DOHH2 (cell line): ENCODE measurements at regions not wholly inside any gene's neighbourhood (a gene's known extent, or its start where the extent isn't known, plus 50 kb on each side); places are given as distances from the start of the nearest gene placed in this dataset.
"Not testable (repeated sequence)": the region's sequence is repeated elsewhere in the genome, so short reads cannot be mapped to it uniquely, and the experiment has no call there.

Experiments used
- H3F3A ChIP-seq: fragments of 200-600 bp; sonication (generic), shearing (Covaris generic); 2 replicates; pipeline ENCODE4 v1.6.0; 2016; ENCODE audit warnings: antibody characterized with exemption, mild to moderate bottlenecking; ENCODE audit not compliant: control insufficient read depth, insufficient read depth
- H3K27ac ChIP-seq: fragments of 200-600 bp; sonication (generic); 2 replicates; pipeline ENCODE4 v1.5.1; 2014; ENCODE audit warnings: low read depth, mild to moderate bottlenecking, low read length, moderate library complexity
- H3K27me3 ChIP-seq: fragments of 200-600 bp; sonication (generic); 2 replicates; pipeline ENCODE4 v1.6.1; 2014; ENCODE audit warnings: mild to moderate bottlenecking, low read length, mixed read lengths; ENCODE audit not compliant: control insufficient read depth
- H3K36me3 ChIP-seq: fragments of 200-600 bp; sonication (generic); 2 replicates; pipeline ENCODE4 v1.6.1; 2014; ENCODE audit warnings: mild to moderate bottlenecking, low read length, moderate library complexity, mixed read lengths; ENCODE audit not compliant: control insufficient read depth
- H3K4me1 ChIP-seq: fragments of 200-600 bp; sonication (generic); 2 replicates; pipeline ENCODE4 v1.6.1; 2014; ENCODE audit warnings: mild to moderate bottlenecking, low read length, mixed read lengths; ENCODE audit not compliant: control insufficient read depth
- H3K4me2 ChIP-seq: fragments of 200-600 bp; sonication (generic); 2 replicates; pipeline ENCODE4 v1.6.0; 2014; ENCODE audit warnings: mild to moderate bottlenecking, low read length, moderate library complexity
- H3K4me3 ChIP-seq: fragments of 200-600 bp; sonication (generic); 2 replicates; pipeline ENCODE4 v1.5.1; 2014; ENCODE audit warnings: mild to moderate bottlenecking, low read length, mixed read lengths
- H3K79me2 ChIP-seq: fragments of 200-600 bp; sonication (generic); 2 replicates; pipeline ENCODE4 v1.6.1; 2014; ENCODE audit warnings: mild to moderate bottlenecking, low read length, mixed read lengths; ENCODE audit not compliant: control insufficient read depth
- H3K9me2 ChIP-seq: fragments of 200-600 bp; sonication (generic); replicated peaks from 2 replicates; pipeline ENCODE4 v1.6.1; 2014; ENCODE audit warnings: mild to moderate bottlenecking, low read length, mixed read lengths; ENCODE audit not compliant: control insufficient read depth
- H3K9me3 ChIP-seq: fragments of 200-600 bp; sonication (generic); 2 replicates; pipeline ENCODE4 v1.6.1; 2014; ENCODE audit warnings: antibody characterized with exemption, low read length, mixed read lengths; ENCODE audit not compliant: control insufficient read depth, insufficient read depth
- H4K20me1 ChIP-seq: fragments of 200-600 bp; sonication (generic); 2 replicates; pipeline ENCODE4 v1.6.0; 2014; ENCODE audit warnings: low read depth, mild to moderate bottlenecking, antibody characterized with exemption, low read length, moderate library complexity; ENCODE audit not compliant: control insufficient read depth, insufficient read depth
- EZH2phosphoT487 ChIP-seq: fragments of 200-600 bp; sonication (generic); IDR thresholded peaks from 2 replicates; pipeline ENCODE4 v1.6.1; 2017; ENCODE audit warnings: borderline replicate concordance, mild to moderate bottlenecking, antibody characterized with exemption, low read length, moderate library complexity, mixed read lengths
- TF ChIP-seq, protein P1 (sequence below): fragments of 200-600 bp; sonication (generic); IDR thresholded peaks from one replicate; pipeline ENCODE4 v1.5.1; 2014; ENCODE audit warnings: antibody characterized with exemption, mild to moderate bottlenecking, low read depth, low read length; ENCODE audit not compliant: poor library complexity, severe bottlenecking

DNA sequence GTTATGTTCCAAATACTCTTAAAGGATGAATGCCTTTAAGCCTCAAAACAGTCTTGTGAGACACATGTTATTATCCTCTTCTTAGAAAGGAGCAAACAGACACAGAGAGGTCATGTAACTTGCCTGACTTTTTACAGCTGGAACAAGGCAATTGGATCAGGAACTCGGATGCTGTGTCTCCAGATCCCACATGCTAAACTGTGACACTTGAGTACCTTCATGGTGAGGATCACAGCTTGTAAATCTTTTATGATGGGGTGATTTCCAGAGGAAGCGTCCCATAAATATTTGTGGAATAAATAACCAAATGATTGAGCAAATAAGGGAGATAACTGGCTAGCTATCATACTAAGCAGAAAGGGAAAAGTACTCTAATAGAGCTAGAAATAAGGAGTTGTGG lies 171.2 kb downstream of the C11orf91 start:
- Histone ChIP-seq H3K27me3 (no peaks in the 10 kb centered on the region), H3K4me1 (peaks cover 34% of the 10 kb centered on the region), H3F3A (peaks cover 11% of the 10 kb centered on the region), H3K4me2 (no peak overlapping the region), H3K9me3 (no peaks in the 10 kb centered on the region), H3K9me2 (no peaks in the 10 kb centered on the region), H3K4me3 (no peak overlapping the region), H3K27ac (no peak overlapping the region), H3K79me2 (peaks cover 13% of the 10 kb centered on the region), H3K36me3 (peaks cover 3% of the 10 kb centered on the region; the same call in 1 of the 2 replicates), H4K20me1 (no peaks in the 10 kb centered on the region)
- TF ChIP-seq, protein P1, sequence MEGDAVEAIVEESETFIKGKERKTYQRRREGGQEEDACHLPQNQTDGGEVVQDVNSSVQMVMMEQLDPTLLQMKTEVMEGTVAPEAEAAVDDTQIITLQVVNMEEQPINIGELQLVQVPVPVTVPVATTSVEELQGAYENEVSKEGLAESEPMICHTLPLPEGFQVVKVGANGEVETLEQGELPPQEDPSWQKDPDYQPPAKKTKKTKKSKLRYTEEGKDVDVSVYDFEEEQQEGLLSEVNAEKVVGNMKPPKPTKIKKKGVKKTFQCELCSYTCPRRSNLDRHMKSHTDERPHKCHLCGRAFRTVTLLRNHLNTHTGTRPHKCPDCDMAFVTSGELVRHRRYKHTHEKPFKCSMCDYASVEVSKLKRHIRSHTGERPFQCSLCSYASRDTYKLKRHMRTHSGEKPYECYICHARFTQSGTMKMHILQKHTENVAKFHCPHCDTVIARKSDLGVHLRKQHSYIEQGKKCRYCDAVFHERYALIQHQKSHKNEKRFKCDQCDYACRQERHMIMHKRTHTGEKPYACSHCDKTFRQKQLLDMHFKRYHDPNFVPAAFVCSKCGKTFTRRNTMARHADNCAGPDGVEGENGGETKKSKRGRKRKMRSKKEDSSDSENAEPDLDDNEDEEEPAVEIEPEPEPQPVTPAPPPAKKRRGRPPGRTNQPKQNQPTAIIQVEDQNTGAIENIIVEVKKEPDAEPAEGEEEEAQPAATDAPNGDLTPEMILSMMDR: no peak
- no peak for TF ChIP-seq EZH2phosphoT487

DNA sequence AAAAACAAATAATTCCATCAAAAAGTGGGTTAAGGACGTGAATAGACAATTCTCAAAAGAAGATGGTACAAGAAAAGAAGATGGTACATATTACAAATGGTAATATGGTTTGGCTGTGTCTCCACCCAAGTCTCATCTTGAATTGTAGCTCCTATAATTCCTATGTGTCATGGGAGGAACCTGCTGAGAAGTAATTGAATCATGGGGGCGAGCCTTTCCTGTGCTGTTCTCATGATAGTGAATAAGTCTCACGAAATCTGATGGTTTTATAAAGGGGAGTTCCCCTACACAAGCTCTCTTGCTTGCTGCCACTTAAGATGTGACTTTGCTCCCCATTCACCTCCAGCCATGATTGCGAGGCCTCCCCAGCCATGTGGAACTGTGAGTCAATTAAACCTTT lies 172.9 kb downstream of the C11orf91 start:
- not testable (repeated sequence) for H4K20me1 ChIP-seq, H3K9me3 ChIP-seq, H3K27ac ChIP-seq, H3K27me3 ChIP-seq, H3F3A ChIP-seq, H3K4me2 ChIP-seq, H3K36me3 ChIP-seq, H3K79me2 ChIP-seq, H3K9me2 ChIP-seq, H3K4me3 ChIP-seq
- H3K4me1 ChIP-seq: peaks cover 17% of the 10 kb centered on the region

DNA sequence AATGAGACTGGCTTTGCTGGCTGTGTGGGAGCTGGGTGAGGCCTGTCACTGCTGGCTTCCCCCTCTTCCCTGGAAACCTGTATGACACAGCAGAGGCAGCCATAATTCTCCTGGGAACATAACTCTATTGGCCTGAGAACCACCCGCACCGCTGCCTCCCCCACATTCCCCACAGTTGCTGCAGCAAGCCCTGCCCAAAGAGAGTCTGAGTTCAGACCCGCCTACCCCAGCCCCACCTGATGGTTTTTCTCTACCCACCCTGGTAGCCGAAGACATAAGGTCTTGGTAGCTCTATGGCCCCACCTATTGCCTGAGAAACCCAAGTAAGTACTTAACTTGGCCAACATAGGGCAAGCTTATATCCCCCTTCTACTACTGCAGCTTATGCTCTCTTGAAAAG lies 174.8 kb downstream of the C11orf91 start:
- Histone ChIP-seq H3K4me2 (no peak overlapping the region), H3K9me2 (no peaks in the 10 kb centered on the region), H3K4me1 (no peaks in the 10 kb centered on the region), H3K4me3 (no peak overlapping the region), H3K36me3 (peaks cover 3% of the 10 kb centered on the region; the same call in 1 of the 2 replicates), H3K79me2 (no peaks in the 10 kb centered on the region; the same call in 1 of the 2 replicates), H3F3A (no peaks in the 10 kb centered on the region), H3K27me3 (no peaks in the 10 kb centered on the region), H3K27ac (no peak overlapping the region), H3K9me3 (no peaks in the 10 kb centered on the region), H4K20me1 (no peaks in the 10 kb centered on the region)
- TF ChIP-seq EZH2phosphoT487: no peak
- TF ChIP-seq, protein P1: no peak

DNA sequence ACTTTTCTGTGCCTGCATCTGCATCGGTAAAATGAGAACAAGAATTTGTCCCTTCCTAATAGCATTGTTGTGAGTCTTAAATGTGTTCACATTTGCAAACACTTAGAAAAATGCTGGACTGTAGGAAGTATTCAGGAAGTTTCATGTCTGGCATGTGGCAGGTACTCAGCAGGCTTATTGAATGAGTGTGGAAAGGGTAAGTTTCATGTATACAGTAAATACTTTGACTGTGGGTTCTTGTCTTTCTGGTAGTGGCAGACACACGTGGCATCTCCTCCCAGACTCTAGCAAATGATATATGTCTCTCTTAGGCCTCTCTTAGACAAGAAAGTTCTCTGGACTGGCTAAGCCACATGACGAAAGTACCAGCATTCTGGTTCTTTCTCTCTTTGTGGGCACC lies 179.2 kb downstream of the C11orf91 start:
- H3K9me2 ChIP-seq: no peaks in the 10 kb centered on the region
- H3K36me3 ChIP-seq: peaks cover 1% of the 10 kb centered on the region; the same call in 1 of the 2 replicates
- H3K4me1 ChIP-seq: peaks cover 9% of the 10 kb centered on the region
- H3K9me3 ChIP-seq: no peaks in the 10 kb centered on the region
- no peak overlapping the region for H3K4me3 ChIP-seq
- H3K79me2 ChIP-seq: peaks cover 9% of the 10 kb centered on the region
- H4K20me1 ChIP-seq: no peaks in the 10 kb centered on the region
- no peak overlapping the region for H3K4me2 ChIP-seq
- TF ChIP-seq, protein P1: no peak
- TF ChIP-seq EZH2phosphoT487: no peak
- no peaks in the 10 kb centered on the region for H3K27me3 ChIP-seq
- H3F3A ChIP-seq: no peaks in the 10 kb centered on the region
- no peak overlapping the region for H3K27ac ChIP-seq
